Left lung (tissue), 4 donors: ENCODE measurements at regions not wholly inside any gene's neighbourhood (a gene's known extent, or its start where the extent isn't known, plus 50 kb on each side); places are given as distances from the start of the nearest gene placed in this dataset.

Source experiments
- ATAC-seq: fragments of 200-7000 bp; cut with Tn5 transposase; one replicate; pipeline ENCODE4 v1.9.1; 2020; ENCODE audit warnings: moderate library complexity
- DNase-seq, 4 donors: peaks; one replicate each; pipeline ENCODE4 v3.0.0-alpha.2; 2013 to 2020
- H3K27ac ChIP-seq, 2 donors: fragments of 200-600 bp; sonication (generic) in 1 of 2; one replicate each; pipeline versions ENCODE4 v1.5.0 to v1.8.0; 2020 to 2021
- H3K27me3 ChIP-seq, 2 donors: fragments of 200-600 bp; sonication (generic) in 1 of 2; one replicate each; pipeline versions ENCODE4 v1.5.0 to v1.8.0; 2020 to 2021
- H3K36me3 ChIP-seq, 2 donors: fragments of 200-600 bp; sonication (generic) in 1 of 2; one replicate each; pipeline versions ENCODE4 v1.5.0 to v1.8.0; 2020 to 2021
- H3K4me1 ChIP-seq, 2 donors: fragments of 200-600 bp; one replicate each; pipeline ENCODE4 v1.8.0; 2021
- H3K4me3 ChIP-seq, 2 donors: fragments of 200-600 bp; sonication (generic) in 1 of 2; one replicate each; pipeline versions ENCODE4 v1.5.0 to v1.8.0; 2020 to 2021; ENCODE audit warnings: mild to moderate bottlenecking in 1 of 2
- H3K9me3 ChIP-seq, 2 donors: fragments of 200-600 bp; sonication (generic) in 1 of 2; one replicate each; pipeline versions ENCODE4 v1.5.0 to v1.8.0; 2020 to 2021
- CTCF ChIP-seq, 2 donors: fragments of 200-600 bp; sonication (generic) in 1 of 2; IDR thresholded peaks; one replicate each; pipeline versions ENCODE4 v1.5.0 to v1.8.0; 2021; ENCODE audit warnings: antibody characterized with exemption in 2 of 2
- intact Hi-C, 2 donors: fragments of 100-400 bp; cut with DNase I; formaldehyde crosslinking; loops; one replicate each; pipeline versions ENCODE4 v1.11.2 to v1.14.2; 2022
- donor health status: DM: no; HTN: yes; CAD: no.
- donor health status: DM: no; HTN: no; CAD: no.

- Histone ChIP-seq H3K4me1 (no peaks in the 10 kb centered on the region), H3K36me3 (no peaks in the 10 kb centered on the region), H3K27ac (no peak overlapping the region), H3K9me3 (no peaks in the 10 kb centered on the region), H3K27me3 (no peaks in the 10 kb centered on the region), H3K4me3 (no peak overlapping the region)
- intact Hi-C loops = no loop called here
- no peak for DNase-seq
- TF ChIP-seq CTCF (IDR thresholded peaks at IDR 0.05) = no peak
- ATAC-seq = no peak
These were observed 87.8 kb upstream of the GALNT18 start for GRCh38 chr11:11709447-11710239.

- H3K27ac ChIP-seq = no peak overlapping the region
- no peak for TF ChIP-seq CTCF (IDR thresholded peaks at IDR 0.05)
- DNase-seq = no peak
- H3K27me3 ChIP-seq = no peaks in the 10 kb centered on the region
- no peaks in the 10 kb centered on the region for H3K4me1 ChIP-seq
- no peaks in the 10 kb centered on the region for H3K9me3 ChIP-seq
- no peak for ATAC-seq
- intact Hi-C loops = no loop called here
- H3K36me3 ChIP-seq = no peaks in the 10 kb centered on the region
- H3K4me3 ChIP-seq = no peak overlapping the region
These were observed 86.5 kb upstream of the GALNT18 start for GRCh38 chr11:11708256-11708655.

GRCh38 chr11:11706028-11706427 lies 84.2 kb upstream of the GALNT18 start:
- intact Hi-C loops = no loop called here
- Histone ChIP-seq H3K27ac (no peak overlapping the region), H3K4me3 (no peak overlapping the region), H3K9me3 (no peaks in the 10 kb centered on the region), H3K27me3 (no peaks in the 10 kb centered on the region), H3K4me1 (no peaks in the 10 kb centered on the region), H3K36me3 (no peaks in the 10 kb centered on the region)
- no peak for ATAC-seq
- no peak for TF ChIP-seq CTCF (IDR thresholded peaks at IDR 0.05)
- no peak for DNase-seq

GRCh38 chr11:11703885-11704284 lies 82.1 kb upstream of the GALNT18 start:
- Histone ChIP-seq H3K4me3 (no peak overlapping the region), H3K4me1 (no peaks in the 10 kb centered on the region), H3K27me3 (no peaks in the 10 kb centered on the region), H3K27ac (no peak overlapping the region), H3K36me3 (no peaks in the 10 kb centered on the region), H3K9me3 (no peaks in the 10 kb centered on the region)
- DNase-seq = no peak
- ATAC-seq = no peak
- intact Hi-C loops = no loop called here
- no peak for TF ChIP-seq CTCF (IDR thresholded peaks at IDR 0.05)

GRCh38 chr11:11701070-11701469 lies 79.3 kb upstream of the GALNT18 start:
- Histone ChIP-seq H3K27ac (no peak overlapping the region), H3K9me3 (no peaks in the 10 kb centered on the region), H3K27me3 (no peaks in the 10 kb centered on the region), H3K36me3 (no peaks in the 10 kb centered on the region), H3K4me3 (no peak overlapping the region), H3K4me1 (no peaks in the 10 kb centered on the region)
- intact Hi-C loops = no loop called here
- ATAC-seq (no peak), DNase-seq (no peak)
- TF ChIP-seq CTCF (IDR thresholded peaks at IDR 0.05) = no peak
